Posterior vena cava (tissue), 2 donors: ENCODE measurements at regions not wholly inside any gene's neighbourhood (a gene's known extent, or its start where the extent isn't known, plus 50 kb on each side); places are given as distances from the start of the nearest gene placed in this dataset.

Experiments used
- DNase-seq: peaks from one replicate; pipeline ENCODE4 v3.0.0-alpha.2; 2020; ENCODE audit warnings: low spot score
- intact Hi-C, 2 donors: fragments of 100-400 bp; cut with DNase I; formaldehyde crosslinking; loops; one replicate each; pipeline versions ENCODE4 v1.14.1 to v1.14.2; 2022 to 2023
- donor health status: DM: yes; HTN: yes; CAD: no.
- donor health status: DM: yes; HTN: yes; CAD: no.

- no peak for DNase-seq
- intact Hi-C loops, result no loop called here
These were observed 733.3 kb upstream of the FANCL start for GRCh38 chr2:58974426-58974825.

DNA sequence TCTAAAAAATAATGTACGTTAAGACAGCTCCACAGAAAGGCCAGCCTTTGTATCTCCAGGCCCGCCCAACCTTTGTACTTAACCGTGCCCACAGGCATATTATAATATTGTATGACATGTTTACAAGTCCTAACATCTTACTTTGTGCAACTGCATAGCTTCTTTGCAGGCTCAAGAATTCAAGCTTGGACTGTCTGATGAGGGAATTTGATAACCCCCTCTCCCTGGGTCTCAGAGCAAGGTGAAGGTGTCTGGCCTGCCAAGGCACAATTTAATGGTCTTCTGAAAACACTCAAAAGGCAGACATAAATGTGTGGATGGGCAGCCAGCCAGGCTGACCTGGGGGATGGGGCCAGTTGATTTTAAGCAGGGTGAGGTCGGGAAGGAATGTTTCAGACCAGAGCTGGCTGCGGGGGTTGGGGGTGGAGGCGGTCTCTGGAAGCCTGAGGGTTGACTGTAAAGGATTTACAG, 732.7 kb upstream of the FANCL start:
- no peak for DNase-seq
- intact Hi-C loops, result no loop called here

- intact Hi-C loops, result no loop called here
- DNase-seq, result no peak
These were observed 731.6 kb upstream of the FANCL start for GRCh38 chr2:58972737-58973136.

- DNase-seq, result no peak
- intact Hi-C loops, result no loop called here
These were observed 730.6 kb upstream of the FANCL start for GRCh38 chr2:58971511-58972360.

- intact Hi-C loops, result no loop called here
- no peak for DNase-seq
These were observed 729.2 kb upstream of the FANCL start for GRCh38 chr2:58970365-58970764.

DNA sequence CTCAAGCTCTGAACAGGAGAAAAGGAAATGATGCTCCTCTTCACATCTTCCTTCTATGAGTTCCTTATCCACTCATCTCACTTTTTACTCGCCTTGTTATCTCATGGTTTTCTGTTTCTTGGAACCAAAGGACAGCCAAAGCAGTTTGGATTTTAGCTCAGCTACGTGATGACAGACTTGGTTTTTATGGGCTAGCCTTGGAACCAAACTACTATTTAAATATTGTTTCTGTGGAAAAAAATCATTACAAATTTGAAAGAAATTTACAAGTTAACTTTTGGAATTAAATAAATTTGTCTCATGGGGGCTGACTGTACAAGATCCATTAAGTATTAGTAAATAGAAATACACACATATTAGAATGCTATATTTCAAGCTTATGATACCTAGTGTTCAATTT, 727.8 kb upstream of the FANCL start:
- DNase-seq, result no peak
- intact Hi-C loops, result no loop called here

GRCh38 chr2:58967736-58968135, 726.6 kb upstream of the FANCL start:
- intact Hi-C loops, result no loop called here
- DNase-seq, result no peak

- intact Hi-C loops, result no loop called here
- DNase-seq, result no peak
These were observed 724.5 kb upstream of the FANCL start for GRCh38 chr2:58965602-58966001.

DNA sequence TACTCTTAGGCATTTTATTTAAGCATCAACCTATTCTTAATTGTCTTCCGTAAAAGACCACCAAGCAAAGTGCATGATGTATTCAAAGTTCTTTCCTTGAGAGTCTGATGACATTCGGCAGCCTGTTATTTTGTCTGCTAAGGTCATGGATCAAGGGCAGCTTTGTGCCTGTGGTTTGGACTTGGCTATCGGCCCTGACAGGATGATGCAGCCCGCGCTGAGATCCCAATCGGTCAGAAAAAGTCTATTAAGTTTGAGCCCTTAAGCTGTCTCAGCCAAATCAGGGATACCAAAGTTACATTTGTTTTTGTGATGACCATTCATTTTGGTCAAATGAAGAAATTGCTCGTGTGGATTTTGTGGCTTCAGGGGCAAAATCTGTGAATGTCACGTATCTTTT, 718.9 kb upstream of the FANCL start:
- intact Hi-C loops, result no loop called here

GRCh38 chr2:58957188-58957840, 716.2 kb upstream of the FANCL start:
- intact Hi-C loops, result no loop called here
- no peak for DNase-seq

More for the DNA sequence above, 718.9 kb upstream of the FANCL start:
- DNase-seq, result no peak

- intact Hi-C loops, result no loop called here
- DNase-seq, result no peak
These were observed 713.8 kb upstream of the FANCL start for GRCh38 chr2:58954880-58955385.

GRCh38 chr2:58951722-58952121, 710.6 kb upstream of the FANCL start:
- no peak for DNase-seq
- intact Hi-C loops, result no loop called here

DNA sequence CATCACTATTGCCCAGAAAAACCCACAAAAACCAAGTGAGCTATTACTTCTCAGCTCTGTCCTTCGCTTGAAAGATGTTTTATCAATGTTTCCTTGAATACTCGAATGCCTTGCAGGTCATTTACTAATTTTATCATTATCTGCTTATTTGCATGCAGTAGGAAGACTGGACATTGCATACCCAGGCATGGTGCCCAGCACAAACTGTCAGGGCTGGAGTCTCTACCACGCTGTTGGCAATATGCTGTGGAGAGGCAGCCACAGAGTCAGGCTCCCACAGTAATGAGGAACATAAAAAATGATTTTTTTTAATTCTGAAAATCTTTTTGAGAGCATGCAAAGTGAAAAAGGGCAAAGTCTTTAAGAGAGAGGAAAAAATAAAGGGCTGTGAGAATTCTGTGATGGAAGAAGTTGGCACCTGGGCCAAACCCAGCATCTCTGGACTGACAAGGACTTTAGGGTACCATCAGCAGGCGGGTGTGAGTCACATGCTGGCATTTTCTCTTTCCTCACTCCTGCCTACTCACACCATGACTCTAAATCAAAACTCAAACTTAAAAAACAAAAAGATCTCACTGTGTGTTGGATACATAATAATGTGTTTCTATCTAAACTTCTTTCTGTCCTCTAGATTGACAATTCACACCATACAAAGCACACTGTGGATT, 709.8 kb upstream of the FANCL start:
- intact Hi-C loops, result no loop called here

GRCh38 chr2:58939388-58939787, 698.3 kb upstream of the FANCL start:
- intact Hi-C loops, result no loop called here
- DNase-seq, result no peak

More for the DNA sequence above, 709.8 kb upstream of the FANCL start:
- no peak for DNase-seq

DNA sequence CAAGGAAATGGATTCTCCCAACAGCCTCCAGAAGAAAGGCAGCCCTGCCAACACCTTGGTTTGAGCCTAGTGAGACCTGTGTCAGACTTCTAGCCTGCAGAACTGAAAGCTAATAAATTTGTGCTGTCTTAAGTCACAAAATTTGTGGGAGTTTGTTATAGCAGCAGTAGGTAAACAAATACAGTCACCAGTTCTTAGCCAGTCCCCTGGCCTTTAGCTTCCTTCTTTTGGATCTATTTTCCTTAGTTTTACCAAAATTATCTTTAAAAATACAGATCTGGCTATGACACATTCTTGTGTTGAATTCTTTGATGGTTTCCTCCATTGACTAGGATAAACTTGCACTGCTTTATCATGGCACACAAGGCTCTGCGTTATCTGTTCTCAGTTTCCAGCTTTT, 697.9 kb upstream of the FANCL start:
- intact Hi-C loops, result no loop called here
- no peak for DNase-seq

- DNase-seq, result no peak
- intact Hi-C loops, result no loop called here
These were observed 691.7 kb upstream of the FANCL start for GRCh38 chr2:58932801-58933200.

DNA sequence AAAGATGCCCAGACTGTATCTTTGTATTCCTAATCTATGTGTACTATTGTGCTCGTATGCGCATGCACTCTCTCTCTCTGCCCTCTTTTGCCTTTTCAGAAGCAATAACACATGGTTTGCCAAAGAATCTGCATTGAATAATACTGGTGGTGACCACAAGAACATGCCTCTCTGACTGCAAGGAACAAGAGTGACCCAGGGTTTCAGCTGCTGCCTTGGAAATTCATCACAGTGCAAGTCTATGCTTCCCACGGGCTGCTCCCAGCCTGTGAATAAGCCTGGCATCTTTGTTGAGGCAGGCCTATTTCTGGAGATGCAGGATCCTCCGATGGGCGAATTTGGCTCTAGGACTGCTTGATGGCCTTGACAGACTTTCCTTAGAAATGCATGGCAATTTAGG, 689.4 kb upstream of the FANCL start:
- intact Hi-C loops, result no loop called here
- no peak for DNase-seq

GRCh38 chr2:58928973-58929372, 687.8 kb upstream of the FANCL start:
- DNase-seq, result no peak
- intact Hi-C loops, result no loop called here

DNA sequence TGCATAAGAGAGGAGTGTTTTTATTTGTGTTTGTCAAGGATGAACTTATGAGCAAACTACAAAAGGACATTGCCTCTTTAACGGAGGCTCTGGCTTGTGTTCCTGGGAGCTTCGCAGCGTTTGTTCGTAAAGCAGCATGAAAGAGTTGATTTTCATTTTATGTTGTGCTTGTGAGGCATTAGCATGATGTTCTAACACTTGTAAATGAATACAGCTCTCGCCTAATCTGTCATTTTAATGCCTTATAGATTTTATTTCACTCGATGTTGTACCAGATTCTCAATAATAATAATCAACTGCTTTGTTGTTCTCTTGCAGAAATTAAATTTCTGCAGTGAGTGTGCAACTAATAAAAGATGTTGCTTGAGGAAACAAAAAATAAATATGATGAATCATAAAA, 687.3 kb upstream of the FANCL start:
- intact Hi-C loops, result no loop called here

GRCh38 chr2:58926112-58926511, 685.0 kb upstream of the FANCL start:
- intact Hi-C loops, result no loop called here
- no peak for DNase-seq

More for the DNA sequence above, 687.3 kb upstream of the FANCL start:
- no peak for DNase-seq
